Mesenchymal stem cell (in vitro differentiated cells and primary cell): ENCODE measurements at regions not wholly inside any gene's neighbourhood (a gene's known extent, or its start where the extent isn't known, plus 50 kb on each side); places are given as distances from the start of the nearest gene placed in this dataset.

ENCODE experiments used
- DNase-seq: peaks from one replicate; pipeline ENCODE4 v3.0.0-alpha.2; 2013
- H2AFZ ChIP-seq: one replicate; pipeline ENCODE4 v1.6.1; 2013; ENCODE audit warnings: low read depth, mild to moderate bottlenecking, control low read depth, inconsistent platforms, low read length, moderate library complexity
- H2AK5ac ChIP-seq: 2 replicates; pipeline ENCODE4 v1.6.1; 2013; ENCODE audit warnings: low read length, moderate library complexity, mild to moderate bottlenecking, inconsistent platforms; ENCODE audit not compliant: severe bottlenecking
- H2BK120ac ChIP-seq: one replicate; pipeline ENCODE4 v1.6.1; 2013; ENCODE audit warnings: low read depth, mild to moderate bottlenecking, inconsistent platforms, low read length, moderate library complexity
- H2BK12ac ChIP-seq, 2 experiments: one replicate each; pipeline ENCODE4 v1.6.1; 2013; ENCODE audit warnings: inconsistent platforms in 2 of 2, low read length in 2 of 2, mild to moderate bottlenecking in 2 of 2, moderate library complexity in 2 of 2, control low read depth in 1 of 2
- H2BK15ac ChIP-seq: one replicate; pipeline ENCODE4 v1.6.1; 2013; ENCODE audit warnings: mild to moderate bottlenecking, low read depth, inconsistent platforms; ENCODE audit not compliant: poor library complexity, severe bottlenecking
- H2BK5ac ChIP-seq: 2 replicates; pipeline ENCODE4 v1.6.1; 2013; ENCODE audit warnings: low read depth, mild to moderate bottlenecking, low read length, control low read depth, inconsistent platforms; ENCODE audit not compliant: poor library complexity, severe bottlenecking
- H3K14ac ChIP-seq, 2 experiments: one replicate each; pipeline ENCODE4 v1.6.1; 2013; ENCODE audit warnings: inconsistent platforms in 2 of 2, low read length in 2 of 2, control low read depth in 1 of 2, mild to moderate bottlenecking in 1 of 2, moderate library complexity in 1 of 2
- H3K18ac ChIP-seq, 2 experiments: one replicate each; pipeline ENCODE4 v1.6.1; 2013; ENCODE audit warnings: inconsistent platforms in 2 of 2, low read length in 2 of 2, control low read depth in 1 of 2, low read depth in 1 of 2, mild to moderate bottlenecking in 1 of 2
- H3K23ac ChIP-seq, 2 experiments: one replicate each; pipeline ENCODE4 v1.6.1; 2013; ENCODE audit warnings: inconsistent platforms in 2 of 2, low read length in 2 of 2, mild to moderate bottlenecking in 2 of 2, moderate library complexity in 2 of 2, control low read depth in 1 of 2
- H3K27ac ChIP-seq: 2 replicates; pipeline ENCODE4 v1.5.1; 2013; ENCODE audit warnings: mild to moderate bottlenecking, moderate library complexity, low read length, control low read depth, inconsistent platforms; ENCODE audit not compliant: poor library complexity, severe bottlenecking
- H3K27me3 ChIP-seq, 2 experiments: 2 replicates each; pipeline versions ENCODE4 v1.6.1 to v1.7.0; 2013; ENCODE audit warnings: low read length in 2 of 2, mild to moderate bottlenecking in 2 of 2, moderate library complexity in 2 of 2, control low read depth in 1 of 2, inconsistent platforms in 1 of 2; ENCODE audit not compliant: control insufficient read depth in 1 of 2, insufficient read depth in 1 of 2
- H3K36me3 ChIP-seq, 2 experiments: 2 replicates each; pipeline versions ENCODE4 v1.6.1 to v1.7.0; 2013; ENCODE audit warnings: low read length in 2 of 2, control low read depth in 1 of 2, inconsistent platforms in 1 of 2, low read depth in 1 of 2, mild to moderate bottlenecking in 1 of 2; ENCODE audit not compliant: insufficient read depth in 2 of 2, control insufficient read depth in 1 of 2
- H3K4ac ChIP-seq, 2 experiments: one replicate each; pipeline ENCODE4 v1.6.1; 2013; ENCODE audit warnings: inconsistent platforms in 2 of 2, low read length in 2 of 2, mild to moderate bottlenecking in 2 of 2, moderate library complexity in 2 of 2, control low read depth in 1 of 2, low read depth in 1 of 2
- H3K4me1 ChIP-seq: 2 replicates; pipeline ENCODE4 v1.6.1; 2013; ENCODE audit warnings: low read depth, low read length, control low read depth; ENCODE audit not compliant: control insufficient read depth, insufficient read depth
- H3K4me2 ChIP-seq: 2 replicates; pipeline ENCODE4 v1.6.1; 2013; ENCODE audit warnings: low read length, mild to moderate bottlenecking, inconsistent platforms; ENCODE audit not compliant: poor library complexity, severe bottlenecking
- H3K4me3 ChIP-seq, 2 experiments: 2 replicates each; pipeline versions ENCODE4 v1.5.1 to v1.7.0; 2013; ENCODE audit warnings: low read length in 2 of 2, mild to moderate bottlenecking in 2 of 2, control low read depth in 1 of 2, low read depth in 1 of 2; ENCODE audit not compliant: insufficient read depth in 1 of 2
- H3K79me1 ChIP-seq: replicated peaks from 2 replicates; pipeline ENCODE4 v1.6.1; 2013; ENCODE audit warnings: mild to moderate bottlenecking, control low read depth, low read length, inconsistent platforms; ENCODE audit not compliant: poor library complexity, severe bottlenecking
- H3K9ac ChIP-seq: 2 replicates; pipeline ENCODE4 v1.7.0; 2013; ENCODE audit warnings: mild to moderate bottlenecking, low read length, moderate library complexity
- H3K9me3 ChIP-seq: 2 replicates; pipeline ENCODE4 v1.7.0; 2013; ENCODE audit warnings: mild to moderate bottlenecking, low read length; ENCODE audit not compliant: control insufficient read depth
- H4K8ac ChIP-seq: one replicate; pipeline ENCODE4 v1.6.1; 2013; ENCODE audit warnings: inconsistent platforms, mild to moderate bottlenecking, low read length, moderate library complexity
- H4K91ac ChIP-seq: one replicate; pipeline ENCODE4 v1.6.1; 2013; ENCODE audit warnings: mild to moderate bottlenecking, low read length, inconsistent platforms
- WGBS: methylation state at CpG from one replicate; pipeline ENCODE4 v1.1.7; 2013; ENCODE audit warnings: mixed read lengths; 5-methylcytosine and 5-hydroxymethylcytosine counted together

DNA sequence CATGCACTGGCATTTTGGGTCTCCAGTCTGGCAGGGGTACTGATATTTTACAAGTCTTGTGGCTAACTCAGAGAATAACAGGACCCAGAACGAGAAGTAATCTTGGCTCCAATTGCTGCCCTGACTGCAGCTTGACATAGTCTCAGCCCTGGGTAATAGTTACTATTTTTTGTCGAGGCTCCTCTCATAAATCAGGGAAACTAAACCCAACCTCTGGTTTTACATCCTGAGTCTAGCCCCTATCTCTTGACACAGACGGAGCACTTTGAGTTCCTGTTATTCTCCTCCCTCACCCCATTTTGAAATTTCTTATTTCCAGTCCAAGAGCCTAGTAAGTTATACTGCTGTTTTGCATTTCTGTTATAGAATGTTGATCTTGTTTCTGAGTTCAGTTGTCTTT, 276.1 kb upstream of the GOLIM4 start:
- no peak overlapping the region for H3K9ac ChIP-seq
- H3K9me3 ChIP-seq = no peaks in the 10 kb centered on the region
- H2BK12ac ChIP-seq = no peak overlapping the region
- no peak overlapping the region for H2AFZ ChIP-seq
- H3K27ac ChIP-seq = no peak overlapping the region
- H3K18ac ChIP-seq = no peak overlapping the region
- no peak overlapping the region for H4K91ac ChIP-seq
- H2BK120ac ChIP-seq = no peak overlapping the region
- no peak overlapping the region for H3K4me3 ChIP-seq
- no peak overlapping the region for H3K4me2 ChIP-seq
- no peak for DNase-seq
- H3K27me3 ChIP-seq = no peaks in the 10 kb centered on the region
- no peak overlapping the region for H3K23ac ChIP-seq
- no peaks in the 10 kb centered on the region for H3K79me1 ChIP-seq
- H2AK5ac ChIP-seq = no peak overlapping the region
- no peak overlapping the region for H2BK5ac ChIP-seq
- H4K8ac ChIP-seq = no peak overlapping the region
- no peak overlapping the region for H2BK15ac ChIP-seq
- no peaks in the 10 kb centered on the region for H3K4me1 ChIP-seq
- H3K36me3 ChIP-seq = no peaks in the 10 kb centered on the region
- 57% methylated on average over 2 of the region's 3 CpGs for WGBS
- no peak overlapping the region for H3K4ac ChIP-seq
- H3K14ac ChIP-seq = no peak overlapping the region

DNA sequence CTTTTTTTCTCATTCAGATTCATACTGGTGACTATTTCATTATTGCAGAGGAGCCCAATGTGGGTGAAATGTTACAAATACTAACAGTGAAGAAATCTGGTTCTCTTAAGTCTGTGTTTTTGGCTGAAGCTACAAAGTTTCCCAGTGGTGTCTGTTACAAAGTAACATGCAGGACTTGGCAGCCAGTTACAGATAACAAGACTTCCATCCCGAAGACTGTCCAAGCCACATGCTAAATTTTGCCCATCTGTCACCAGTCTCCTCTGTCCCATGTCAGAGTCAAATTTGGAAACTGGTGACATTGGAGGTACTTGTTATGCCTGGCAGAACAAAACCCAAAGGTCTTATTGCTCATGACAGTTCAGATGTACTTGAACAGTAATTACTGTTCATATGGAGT, 269.2 kb upstream of the GOLIM4 start:
- no peak overlapping the region for H4K8ac ChIP-seq
- H2BK12ac ChIP-seq = no peak overlapping the region
- H2BK120ac ChIP-seq = no peak overlapping the region
- no peak overlapping the region for H3K23ac ChIP-seq
- H3K36me3 ChIP-seq = no peaks in the 10 kb centered on the region
- WGBS = 100% methylated on average over 1 of the region's 1 CpG
- H3K4ac ChIP-seq = no peak overlapping the region
- no peaks in the 10 kb centered on the region for H3K27me3 ChIP-seq
- H3K4me3 ChIP-seq = no peak overlapping the region
- no peak overlapping the region for H2AK5ac ChIP-seq
- no peak overlapping the region for H3K4me2 ChIP-seq
- no peak overlapping the region for H3K18ac ChIP-seq
- no peaks in the 10 kb centered on the region for H3K9me3 ChIP-seq
- H3K14ac ChIP-seq = no peak overlapping the region
- no peak overlapping the region for H3K9ac ChIP-seq
- no peak for DNase-seq
- no peak overlapping the region for H2BK5ac ChIP-seq
- H4K91ac ChIP-seq = no peak overlapping the region
- H3K27ac ChIP-seq = no peak overlapping the region
- H3K79me1 ChIP-seq = no peaks in the 10 kb centered on the region
- H3K4me1 ChIP-seq = no peaks in the 10 kb centered on the region
- H2BK15ac ChIP-seq = no peak overlapping the region
- H2AFZ ChIP-seq = no peak overlapping the region

- no peak overlapping the region for H3K27ac ChIP-seq
- no peak overlapping the region for H3K4me3 ChIP-seq
- no peak overlapping the region for H2BK5ac ChIP-seq
- no peaks in the 10 kb centered on the region for H3K9me3 ChIP-seq
- no peak overlapping the region for H3K4me2 ChIP-seq
- H2BK15ac ChIP-seq = no peak overlapping the region
- H3K23ac ChIP-seq = no peak overlapping the region
- no peak overlapping the region for H2BK12ac ChIP-seq
- 77% methylated on average over 3 of the region's 4 CpGs for WGBS
- no peak overlapping the region for H2BK120ac ChIP-seq
- H3K4ac ChIP-seq = no peak overlapping the region
- H3K79me1 ChIP-seq = no peaks in the 10 kb centered on the region
- no peak overlapping the region for H3K14ac ChIP-seq
- no peak overlapping the region for H3K18ac ChIP-seq
- no peaks in the 10 kb centered on the region for H3K27me3 ChIP-seq
- no peak overlapping the region for H4K8ac ChIP-seq
- H2AFZ ChIP-seq = no peak overlapping the region
- no peak for DNase-seq
- H3K36me3 ChIP-seq = no peaks in the 10 kb centered on the region
- H2AK5ac ChIP-seq = no peak overlapping the region
- no peaks in the 10 kb centered on the region for H3K4me1 ChIP-seq
- H4K91ac ChIP-seq = no peak overlapping the region
- H3K9ac ChIP-seq = no peak overlapping the region
Measured at GRCh38 chr3:168362661-168363247, 267.0 kb upstream of the GOLIM4 start.

DNA sequence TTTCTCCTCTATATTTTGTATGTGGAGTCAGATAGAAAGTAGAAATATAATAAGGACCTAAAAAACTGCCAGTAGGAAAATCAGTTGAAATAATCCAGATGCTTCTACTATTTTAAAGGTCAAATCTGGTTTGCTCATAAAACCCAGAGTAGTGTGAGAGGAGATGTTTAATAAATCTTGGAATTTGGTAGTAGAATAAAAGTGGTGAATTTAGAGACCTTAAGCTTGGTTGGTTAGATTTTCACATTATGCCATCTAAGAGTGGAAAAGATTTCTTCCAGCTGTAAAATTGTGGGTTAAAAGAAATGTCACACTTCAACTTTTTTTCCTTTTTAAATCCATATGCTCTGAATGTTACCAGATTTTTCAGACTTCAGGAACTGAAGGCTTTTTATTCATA, 266.4 kb upstream of the GOLIM4 start:
- H3K9me3 ChIP-seq = no peaks in the 10 kb centered on the region
- DNase-seq = no peak
- H3K36me3 ChIP-seq = no peaks in the 10 kb centered on the region
- no peak overlapping the region for H2AFZ ChIP-seq
- no peak overlapping the region for H2BK15ac ChIP-seq
- no peak overlapping the region for H2BK5ac ChIP-seq
- no peak overlapping the region for H3K4me3 ChIP-seq
- H3K23ac ChIP-seq = no peak overlapping the region
- H2BK12ac ChIP-seq = no peak overlapping the region
- no peak overlapping the region for H3K27ac ChIP-seq
- no peak overlapping the region for H3K4ac ChIP-seq
- H2AK5ac ChIP-seq = no peak overlapping the region
- no peak overlapping the region for H3K14ac ChIP-seq
- H3K4me1 ChIP-seq = no peaks in the 10 kb centered on the region
- no peak overlapping the region for H2BK120ac ChIP-seq
- H4K91ac ChIP-seq = no peak overlapping the region
- H3K4me2 ChIP-seq = no peak overlapping the region
- no peak overlapping the region for H4K8ac ChIP-seq
- H3K27me3 ChIP-seq = no peaks in the 10 kb centered on the region
- no peak overlapping the region for H3K9ac ChIP-seq
- no peaks in the 10 kb centered on the region for H3K79me1 ChIP-seq
- no peak overlapping the region for H3K18ac ChIP-seq
